ENCODE measurements at regions not wholly inside any gene's neighbourhood (a gene's known extent, or its start where the extent isn't known, plus 50 kb on each side); places are given as distances from the start of the nearest gene placed in this dataset.

- TF ChIP-seq EZH2 (IDR thresholded peaks at IDR 0.05; ENCODE audit: borderline replicate concordance, low read depth, low read length, poor library complexity, severe bottlenecking) (no peak), CTCF (conservative IDR thresholded peaks at IDR 0.05; ENCODE audit: low read depth, low read length) (no peak)
These were observed 186.2 kb upstream of the MKLN1 start for GRCh38 chr7:131141443-131141967.

All from A673 (cell line).